Lung (tissue), 11 donors: ENCODE measurements at regions not wholly inside any gene's neighbourhood (a gene's known extent, or its start where the extent isn't known, plus 50 kb on each side); places are given as distances from the start of the nearest gene placed in this dataset.

ENCODE experiments used
- ATAC-seq: fragments of 200-7000 bp; cut with Tn5 transposase; one replicate; pipeline ENCODE4 v1.9.1; 2020; ENCODE audit warnings: moderate number of reproducible peaks; ENCODE audit not compliant: insufficient read depth, low FRiP score
- DNase-seq, 3 donors: peaks; one replicate each; pipeline ENCODE4 v3.0.0-alpha.2; 2013 to 2017
- H3K27ac ChIP-seq, 2 donors: one replicate each; pipeline ENCODE4 v1.5.1; 2013; ENCODE audit warnings: mild to moderate bottlenecking in 2 of 2, moderate library complexity in 2 of 2, control low read depth in 1 of 2, inconsistent platforms in 1 of 2, low read depth in 1 of 2, low read length in 1 of 2
- H3K27me3 ChIP-seq, 3 donors: one replicate each; pipeline ENCODE4 v1.5.1; 2013; ENCODE audit warnings: low read length in 2 of 3; ENCODE audit not compliant: control insufficient read depth in 3 of 3, insufficient read depth in 3 of 3
- H3K36me3 ChIP-seq, 4 donors: one replicate each; pipeline ENCODE4 v1.5.1; 2013; ENCODE audit warnings: low read length in 4 of 4, mild to moderate bottlenecking in 1 of 4, moderate library complexity in 1 of 4; ENCODE audit not compliant: control insufficient read depth in 4 of 4, insufficient read depth in 4 of 4
- H3K4me1 ChIP-seq, 5 donors: one replicate each; pipeline ENCODE4 v1.5.1; 2013; ENCODE audit warnings: low read length in 5 of 5, mild to moderate bottlenecking in 2 of 5, moderate library complexity in 1 of 5; ENCODE audit not compliant: control insufficient read depth in 5 of 5, insufficient read depth in 5 of 5
- H3K4me3 ChIP-seq: one replicate; pipeline ENCODE4 v1.5.1; 2013; ENCODE audit warnings: mild to moderate bottlenecking, control low read depth, moderate library complexity
- H3K9ac ChIP-seq, 2 donors: one replicate each; pipeline ENCODE4 v1.5.1; 2013; ENCODE audit warnings: low read length in 2 of 2, control low read depth in 1 of 2; ENCODE audit not compliant: insufficient read depth in 1 of 2
- H3K9me3 ChIP-seq, 4 donors: one replicate each; pipeline ENCODE4 v1.5.1; 2013; ENCODE audit warnings: low read length in 3 of 4, mild to moderate bottlenecking in 1 of 4, moderate library complexity in 1 of 4; ENCODE audit not compliant: control insufficient read depth in 4 of 4, insufficient read depth in 3 of 4
- CTCF ChIP-seq: IDR thresholded peaks from 2 replicates; pipeline ENCODE4 v1.5.1; 2012; ENCODE audit warnings: mild to moderate bottlenecking; ENCODE audit errors: control extremely low read depth, extremely low read depth
- WGBS, 2 donors: extraction: QIAGEN DNeasy Blood & Tissue Kit; methylation state at CpG; one replicate each; pipeline ENCODE4 v1.1.7; 2013; 5-methylcytosine and 5-hydroxymethylcytosine counted together
- donor health status: control.
- donor health status: control.
- donor health status: Bipolar disorder and iron deficiency.
- donor health status: healthy.
- donor health status: DM: yes; HTN: yes; CAD: no.

GRCh38 chr2:187056416-187057334 is 207.7 kb upstream of the ZSWIM2 start:
- WGBS, 2 donors = 87 to 93% methylated on average over 4 of the region's 4 CpGs
- no peak for TF ChIP-seq CTCF
- Histone ChIP-seq H3K9me3 (peaks cover 0 to 3% (median 0%) of the 10 kb centered on the region in 4 donors), H3K4me1 (no peaks in the 10 kb centered on the region), H3K27ac (no peak overlapping the region), H3K36me3 (no peaks in the 10 kb centered on the region), H3K27me3 (no peaks in the 10 kb centered on the region), H3K9ac (no peak overlapping the region), H3K4me3 (no peak overlapping the region)
- no peak for ATAC-seq
- DNase-seq = no peak

- Histone ChIP-seq H3K9ac (no peak overlapping the region), H3K4me1 (no peaks in the 10 kb centered on the region), H3K9me3 (no peaks in the 10 kb centered on the region), H3K36me3 (no peaks in the 10 kb centered on the region), H3K4me3 (no peak overlapping the region), H3K27ac (no peak overlapping the region), H3K27me3 (no peaks in the 10 kb centered on the region)
- 33 to 45% methylated on average over 1 of the region's 1 CpG for WGBS, 2 donors
- peak in 2 of 3 donors; percentile 15 to 50 for DNase-seq
- no peak for ATAC-seq
- TF ChIP-seq CTCF = no peak
Measured at GRCh38 chr2:187055463-187055862, 206.5 kb upstream of the ZSWIM2 start.

- 74 to 76% methylated on average over 5 of the region's 5 CpGs for WGBS, 2 donors
- ATAC-seq = no peak
Measured at GRCh38 chr2:187054501-187055319, 205.7 kb upstream of the ZSWIM2 start.

More at GRCh38 chr2:187054501-187055319, 205.7 kb upstream of the ZSWIM2 start:
- no peaks in the 10 kb centered on the region for H3K36me3 ChIP-seq
- no peak overlapping the region for H3K27ac ChIP-seq
- H3K4me3 ChIP-seq = no peak overlapping the region
- H3K9ac ChIP-seq = no peak overlapping the region
- no peaks in the 10 kb centered on the region for H3K4me1 ChIP-seq
- H3K9me3 ChIP-seq = no peaks in the 10 kb centered on the region
- no peaks in the 10 kb centered on the region for H3K27me3 ChIP-seq
- DNase-seq = no peak
- TF ChIP-seq CTCF = no peak
